B cell (primary cell): ENCODE measurements at regions not wholly inside any gene's neighbourhood (a gene's known extent, or its start where the extent isn't known, plus 50 kb on each side); places are given as distances from the start of the nearest gene placed in this dataset.

Source experiments
- ATAC-seq: fragments of 200-7000 bp; cut with Tn5 transposase; one replicate; pipeline ENCODE4 v1.10.0; 2021; ENCODE audit warnings: low read depth, mild to moderate bottlenecking, moderate number of reproducible peaks, moderate library complexity
- CTCF ChIA-PET: fragments of 350-600 bp; sonication (Branson Sonifier 250); formaldehyde crosslinking; loops from one replicate; lab custom pipeline; 2021; ENCODE audit warnings: antibody characterized with exemption, inconsistent platforms; lab: Charles Lee
- POLR2A ChIA-PET: fragments of 350-600 bp; sonication (Branson Sonifier 250); formaldehyde crosslinking; loops from one replicate; lab custom pipeline; 2021; ENCODE audit warnings: antibody characterized with exemption; lab: Charles Lee
- DNase-seq: peaks from one replicate; pipeline ENCODE4 v3.0.0; 2013
- H2AFZ ChIP-seq: 2 replicates; pipeline ENCODE4 v1.6.1; 2012; ENCODE audit warnings: mild to moderate bottlenecking, low read depth, low read length; ENCODE audit not compliant: insufficient read depth, poor library complexity, severe bottlenecking
- H3K27ac ChIP-seq, 2 donors: 1 replicate in 1 of 2; 2 replicates in 1 of 2; pipeline ENCODE4 v1.5.1; 2012 to 2013; ENCODE audit warnings: low read length in 2 of 2, mild to moderate bottlenecking in 2 of 2, moderate library complexity in 1 of 2
- H3K27me3 ChIP-seq, 4 experiments: fragments of 200-600 bp in 1 of 4; sonication (generic) in 1 of 4; replicated peaks in 1 of 4; 1 replicate in 2 of 4; 2 replicates in 2 of 4; pipeline versions ENCODE4 v1.6.1 to v1.7.0; 2013 to 2016; ENCODE audit warnings: low read length in 3 of 4, mild to moderate bottlenecking in 2 of 4, mixed read lengths in 1 of 4, moderate library complexity in 1 of 4; ENCODE audit not compliant: insufficient read depth in 4 of 4, control insufficient read depth in 3 of 4; ENCODE audit errors: control extremely low read depth in 1 of 4
- H3K36me3 ChIP-seq, 2 experiments: replicated peaks in 1 of 2; 1 replicate in 1 of 2; 2 replicates in 1 of 2; pipeline versions ENCODE4 v1.6.1 to v1.7.1; 2013; ENCODE audit warnings: low read length in 1 of 2; ENCODE audit not compliant: insufficient read depth in 2 of 2, control insufficient read depth in 1 of 2; ENCODE audit errors: control extremely low read depth in 1 of 2, extremely low read depth in 1 of 2
- H3K4me1 ChIP-seq, 2 donors: fragments of 200-600 bp in 1 of 2; sonication (generic) in 1 of 2; 1 replicate in 1 of 2; 2 replicates in 1 of 2; pipeline versions ENCODE4 v1.5.1 to v1.6.1; 2013 to 2017; ENCODE audit warnings: low read length in 2 of 2; ENCODE audit not compliant: control insufficient read depth in 2 of 2, insufficient read depth in 2 of 2
- H3K4me2 ChIP-seq: replicated peaks from 2 replicates; pipeline ENCODE3; 2012; ENCODE audit warnings: mild to moderate bottlenecking, low read depth, low read length; ENCODE audit not compliant: poor library complexity, severe bottlenecking
- H3K4me3 ChIP-seq, 5 experiments: fragments of 200-600 bp in 1 of 5; sonication (generic) in 1 of 5; 1 replicate in 3 of 5; 2 replicates in 2 of 5; pipeline versions ENCODE4 v1.5.1 to v1.7.0; 2011 to 2016; ENCODE audit warnings: low read length in 4 of 5, mild to moderate bottlenecking in 4 of 5, low read depth in 2 of 5, control low read depth in 1 of 5, moderate library complexity in 1 of 5; ENCODE audit not compliant: insufficient read depth in 1 of 5; ENCODE audit errors: control extremely low read depth in 1 of 5, extremely low read depth in 1 of 5
- H3K79me2 ChIP-seq: fragments of 200-600 bp; sonication (generic); one replicate; pipeline ENCODE4 v1.6.0; 2016; ENCODE audit warnings: low read length; ENCODE audit not compliant: control insufficient read depth, insufficient read depth
- H3K9ac ChIP-seq: fragments of 200-600 bp; sonication (generic); 2 replicates; pipeline ENCODE4 v1.6.1; 2017; ENCODE audit warnings: mild to moderate bottlenecking, low read length, moderate library complexity
- H3K9me3 ChIP-seq, 3 donors: one replicate each; pipeline versions ENCODE4 v1.6.1 to v1.7.1; 2013; ENCODE audit warnings: low read length in 2 of 3; ENCODE audit not compliant: control insufficient read depth in 2 of 3, insufficient read depth in 1 of 3; ENCODE audit errors: control extremely low read depth in 1 of 3
- H4K20me1 ChIP-seq: 2 replicates; pipeline ENCODE4 v1.6.0; 2012; ENCODE audit warnings: mild to moderate bottlenecking, low read length; ENCODE audit not compliant: insufficient read depth, control insufficient read depth, poor library complexity, severe bottlenecking
- H3K27ac Mint-ChIP-seq: one replicate; pipeline ENCODE4 v1.8.0; 2021; ENCODE audit warnings: mixed read lengths
- H3K27me3 Mint-ChIP-seq: one replicate; pipeline ENCODE4 v1.8.0; 2021; ENCODE audit warnings: mixed read lengths
- H3K4me1 Mint-ChIP-seq: one replicate; pipeline ENCODE4 v1.8.0; 2021; ENCODE audit warnings: mixed read lengths
- H3K4me3 Mint-ChIP-seq: one replicate; pipeline ENCODE4 v1.8.0; 2021; ENCODE audit warnings: mixed read lengths
- H3K9me3 Mint-ChIP-seq: one replicate; pipeline ENCODE4 v1.8.0; 2022; ENCODE audit warnings: mixed read lengths; ENCODE audit not compliant: insufficient read depth
- CTCF ChIP-seq: fragments of 200-600 bp; IDR thresholded peaks from one replicate; pipeline ENCODE4 v1.8.0; 2022; ENCODE audit warnings: antibody characterized with exemption, mild to moderate bottlenecking
- EZH2 ChIP-seq: IDR thresholded peaks from 2 replicates; pipeline ENCODE4 v1.6.1; 2012; ENCODE audit warnings: borderline replicate concordance, low read depth, mild to moderate bottlenecking, moderate library complexity, low read length; ENCODE audit not compliant: insufficient read depth, poor library complexity, severe bottlenecking
- WGBS: methylation state at CpG from one replicate; pipeline ENCODE4 v1.1.5; 2013; ENCODE audit warnings: missing lambda C conversion rate; ENCODE audit not compliant: insufficient coverage; 5-methylcytosine and 5-hydroxymethylcytosine counted together
- intact Hi-C: fragments of 100-400 bp; cut with micrococcal nuclease; formaldehyde crosslinking; loops from one replicate; pipeline ENCODE4 v1.10.0; 2022

GRCh38 chr6:128605961-128606360, 85.6 kb upstream of the PTPRK start:
- H3K27me3 ChIP-seq = no peaks in the 10 kb centered on the region
- Mint-ChIP-seq H3K27ac (no peak overlapping the region), H3K27me3 (no peaks in the 10 kb centered on the region), H3K4me3 (no peak overlapping the region), H3K9me3 (no peaks in the 10 kb centered on the region), H3K4me1 (no peaks in the 10 kb centered on the region)
- no peaks in the 10 kb centered on the region for H3K36me3 ChIP-seq
- CTCF ChIA-PET = no interaction called here
- TF ChIP-seq CTCF (no peak), EZH2 (no peak)
- no peaks in the 10 kb centered on the region for H4K20me1 ChIP-seq
- POLR2A ChIA-PET = no interaction called here
- no peak overlapping the region for H3K4me3 ChIP-seq
- WGBS = no CpG with 5 or more reads among the region's 2 CpGs
- H2AFZ ChIP-seq = no peak overlapping the region
- no peak overlapping the region for H3K9ac ChIP-seq
- intact Hi-C loops = no loop called here
- H3K4me2 ChIP-seq = no peak overlapping the region
- no peak for DNase-seq
- no peaks in the 10 kb centered on the region for H3K9me3 ChIP-seq
- H3K4me1 ChIP-seq = no peaks in the 10 kb centered on the region
- ATAC-seq = no peak
- no peak overlapping the region for H3K27ac ChIP-seq
- H3K79me2 ChIP-seq = no peaks in the 10 kb centered on the region

GRCh38 chr6:128601060-128601459, 80.7 kb upstream of the PTPRK start:
- Histone ChIP-seq H2AFZ (no peak overlapping the region), H3K36me3 (no peaks in the 10 kb centered on the region), H3K27me3 (no peaks in the 10 kb centered on the region), H3K4me3 (no peak overlapping the region), H3K79me2 (no peaks in the 10 kb centered on the region), H3K9me3 (no peaks in the 10 kb centered on the region), H3K4me2 (no peak overlapping the region), H3K27ac (no peak overlapping the region), H4K20me1 (no peaks in the 10 kb centered on the region), H3K9ac (no peak overlapping the region), H3K4me1 (no peaks in the 10 kb centered on the region)
- no peak overlapping the region for H3K4me3 Mint-ChIP-seq
- intact Hi-C loops = no loop called here
- H3K27me3 Mint-ChIP-seq = no peaks in the 10 kb centered on the region
- TF ChIP-seq CTCF (no peak), EZH2 (no peak)
- ChIA-PET CTCF (no interaction called here), POLR2A (no interaction called here)
- H3K4me1 Mint-ChIP-seq = no peaks in the 10 kb centered on the region
- WGBS = 100% methylated on average over 1 of the region's 4 CpGs
- H3K27ac Mint-ChIP-seq = no peak overlapping the region
- DNase-seq = no peak
- ATAC-seq = no peak
- no peaks in the 10 kb centered on the region for H3K9me3 Mint-ChIP-seq
